HG02610 (cell line): ENCODE measurements at regions not wholly inside any gene's neighbourhood (a gene's known extent, or its start where the extent isn't known, plus 50 kb on each side); places are given as distances from the start of the nearest gene placed in this dataset.
A peak's percentile ranks its signal among the peaks of the same experiment; 100 is the strongest.
"Not testable (repeated sequence)": the region's sequence is repeated elsewhere in the genome, so short reads cannot be mapped to it uniquely, and the experiment has no call there.

Experiments used
- ATAC-seq: cut with Tn5 transposase; IDR thresholded peaks from one replicate; pipeline ENCODE4 v1.9.1; 2021; ENCODE audit warnings: mild to moderate bottlenecking, moderate library complexity; ENCODE audit not compliant: unreplicated experiment

- not testable (repeated sequence) for ATAC-seq
Observed at GRCh38 chrX:65888150-65888549, 151.7 kb downstream of the VSIG4 start.

- no peak for ATAC-seq
Observed at GRCh38 chrX:65883556-65883955, 156.3 kb downstream of the VSIG4 start.

GRCh38 chrX:65879977-65880799 is 159.7 kb downstream of the VSIG4 start:
- no peak for ATAC-seq

- ATAC-seq, result no peak
Observed at GRCh38 chrX:65878456-65878855, 161.4 kb downstream of the VSIG4 start.

- ATAC-seq, result no peak
Observed at GRCh38 chrX:65877953-65878352, 161.9 kb downstream of the VSIG4 start.

- ATAC-seq, result not testable (repeated sequence)
Observed at GRCh38 chrX:65875614-65876013, 164.3 kb downstream of the VSIG4 start.

- ATAC-seq, result no peak
Observed at GRCh38 chrX:65874765-65875164, 165.1 kb downstream of the VSIG4 start.

GRCh38 chrX:65874110-65874509 is 165.8 kb downstream of the VSIG4 start:
- ATAC-seq, result no peak

GRCh38 chrX:65873385-65873784 is 166.5 kb downstream of the VSIG4 start:
- no peak for ATAC-seq

- ATAC-seq, result peak; percentile 94
Observed at GRCh38 chrX:65871671-65872311, 168.1 kb downstream of the VSIG4 start.

GRCh38 chrX:65870544-65870943 is 169.3 kb downstream of the VSIG4 start:
- ATAC-seq, result not testable (repeated sequence)

- no peak for ATAC-seq
Observed at GRCh38 chrX:65866773-65867172, 173.1 kb downstream of the VSIG4 start.

- peak; percentile 97 for ATAC-seq
Observed at GRCh38 chrX:65866146-65866545, 173.7 kb downstream of the VSIG4 start.

GRCh38 chrX:65862638-65863037 is 177.2 kb downstream of the VSIG4 start:
- no peak for ATAC-seq

GRCh38 chrX:65859299-65859698 is 180.6 kb downstream of the VSIG4 start:
- no peak for ATAC-seq

GRCh38 chrX:65854437-65854836 is 185.4 kb downstream of the VSIG4 start:
- ATAC-seq, result not testable (repeated sequence)

GRCh38 chrX:65851306-65851705 is 183.9 kb downstream of the MSN start:
- ATAC-seq, result not testable (repeated sequence)

- not testable (repeated sequence) for ATAC-seq
Observed at GRCh38 chrX:65850821-65851220, 183.4 kb downstream of the MSN start.

GRCh38 chrX:65846974-65847373 is 179.5 kb downstream of the MSN start:
- no peak for ATAC-seq

GRCh38 chrX:65841263-65841662 is 173.8 kb downstream of the MSN start:
- no peak for ATAC-seq

- ATAC-seq, result no peak
Observed at GRCh38 chrX:65838674-65839073, 171.2 kb downstream of the MSN start.

GRCh38 chrX:65837875-65838549 is 170.6 kb downstream of the MSN start:
- no peak for ATAC-seq
